ENCODE measurements at regions not wholly inside any gene's neighbourhood (a gene's known extent, or its start where the extent isn't known, plus 50 kb on each side); places are given as distances from the start of the nearest gene placed in this dataset.

- TF ChIP-seq, protein P1, sequence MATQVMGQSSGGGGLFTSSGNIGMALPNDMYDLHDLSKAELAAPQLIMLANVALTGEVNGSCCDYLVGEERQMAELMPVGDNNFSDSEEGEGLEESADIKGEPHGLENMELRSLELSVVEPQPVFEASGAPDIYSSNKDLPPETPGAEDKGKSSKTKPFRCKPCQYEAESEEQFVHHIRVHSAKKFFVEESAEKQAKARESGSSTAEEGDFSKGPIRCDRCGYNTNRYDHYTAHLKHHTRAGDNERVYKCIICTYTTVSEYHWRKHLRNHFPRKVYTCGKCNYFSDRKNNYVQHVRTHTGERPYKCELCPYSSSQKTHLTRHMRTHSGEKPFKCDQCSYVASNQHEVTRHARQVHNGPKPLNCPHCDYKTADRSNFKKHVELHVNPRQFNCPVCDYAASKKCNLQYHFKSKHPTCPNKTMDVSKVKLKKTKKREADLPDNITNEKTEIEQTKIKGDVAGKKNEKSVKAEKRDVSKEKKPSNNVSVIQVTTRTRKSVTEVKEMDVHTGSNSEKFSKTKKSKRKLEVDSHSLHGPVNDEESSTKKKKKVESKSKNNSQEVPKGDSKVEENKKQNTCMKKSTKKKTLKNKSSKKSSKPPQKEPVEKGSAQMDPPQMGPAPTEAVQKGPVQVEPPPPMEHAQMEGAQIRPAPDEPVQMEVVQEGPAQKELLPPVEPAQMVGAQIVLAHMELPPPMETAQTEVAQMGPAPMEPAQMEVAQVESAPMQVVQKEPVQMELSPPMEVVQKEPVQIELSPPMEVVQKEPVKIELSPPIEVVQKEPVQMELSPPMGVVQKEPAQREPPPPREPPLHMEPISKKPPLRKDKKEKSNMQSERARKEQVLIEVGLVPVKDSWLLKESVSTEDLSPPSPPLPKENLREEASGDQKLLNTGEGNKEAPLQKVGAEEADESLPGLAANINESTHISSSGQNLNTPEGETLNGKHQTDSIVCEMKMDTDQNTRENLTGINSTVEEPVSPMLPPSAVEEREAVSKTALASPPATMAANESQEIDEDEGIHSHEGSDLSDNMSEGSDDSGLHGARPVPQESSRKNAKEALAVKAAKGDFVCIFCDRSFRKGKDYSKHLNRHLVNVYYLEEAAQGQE (IDR thresholded peaks at IDR 0.05; ENCODE audit: insufficient read depth in 1 of 2, low read depth in 2 of 2, low read length in 2 of 2): no peak
- TF ChIP-seq POLR2AphosphoS5 (IDR thresholded peaks at IDR 0.05; ENCODE audit: low read depth, low read length): no peak
- TF ChIP-seq TAF1 (IDR thresholded peaks at IDR 0.05; ENCODE audit: borderline replicate concordance, insufficient read depth, low read length): no peak
- TF ChIP-seq FOXP2 (optimal IDR thresholded peaks at IDR 0.05; ENCODE audit: borderline replicate concordance, extremely low read depth, extremely low read length, insufficient read depth): no peak
These were observed 389.6 kb upstream of the JAG1 start for GRCh38 chr20:11063444-11063843.

- TF ChIP-seq, protein P1 (IDR thresholded peaks at IDR 0.05; ENCODE audit: insufficient read depth in 1 of 2, low read depth in 2 of 2, low read length in 2 of 2): no peak
- TF ChIP-seq TAF1 (IDR thresholded peaks at IDR 0.05; ENCODE audit: borderline replicate concordance, insufficient read depth, low read length) (no peak), FOXP2 (optimal IDR thresholded peaks at IDR 0.05; ENCODE audit: borderline replicate concordance, extremely low read depth, extremely low read length, insufficient read depth) (no peak), POLR2AphosphoS5 (IDR thresholded peaks at IDR 0.05; ENCODE audit: low read depth, low read length) (no peak), SIN3A (IDR thresholded peaks at IDR 0.05; ENCODE audit: borderline replicate concordance, insufficient read depth, low read length) (no peak)
These were observed 391.1 kb upstream of the JAG1 start for GRCh38 chr20:11064946-11065345.

DNA sequence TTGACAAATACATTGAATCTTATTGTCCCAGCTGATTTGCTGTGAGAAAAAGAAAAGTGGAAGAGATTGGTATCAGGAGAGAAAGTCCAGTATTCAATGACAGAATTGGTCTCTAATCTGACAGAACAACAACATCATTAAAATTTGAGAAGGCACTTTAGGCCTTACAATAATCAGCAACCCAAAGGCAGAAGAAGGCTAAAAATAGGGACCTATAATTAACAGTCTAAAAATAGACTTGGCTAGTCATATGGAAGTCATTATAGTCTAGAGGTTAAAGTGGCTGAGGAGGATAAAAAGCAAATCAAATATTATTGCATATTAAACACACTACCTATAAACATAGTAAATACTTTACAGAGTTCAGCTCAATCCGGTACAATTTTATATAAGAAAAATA lies 393.6 kb upstream of the JAG1 start:
- TF ChIP-seq POLR2AphosphoS5 (IDR thresholded peaks at IDR 0.05; ENCODE audit: low read depth, low read length) (no peak), SIN3A (IDR thresholded peaks at IDR 0.05; ENCODE audit: borderline replicate concordance, insufficient read depth, low read length) (no peak), TAF1 (IDR thresholded peaks at IDR 0.05; ENCODE audit: borderline replicate concordance, insufficient read depth, low read length) (no peak), FOXP2 (optimal IDR thresholded peaks at IDR 0.05; ENCODE audit: borderline replicate concordance, extremely low read depth, extremely low read length, insufficient read depth) (no peak)
- TF ChIP-seq, protein P1 (IDR thresholded peaks at IDR 0.05; ENCODE audit: insufficient read depth in 1 of 2, low read depth in 2 of 2, low read length in 2 of 2): no peak

- TF ChIP-seq POLR2AphosphoS5 (IDR thresholded peaks at IDR 0.05; ENCODE audit: low read depth, low read length): no peak
- TF ChIP-seq, protein P1 (IDR thresholded peaks at IDR 0.05; ENCODE audit: insufficient read depth in 1 of 2, low read depth in 2 of 2, low read length in 2 of 2): no peak
These were observed 399.2 kb upstream of the JAG1 start for GRCh38 chr20:11072982-11073381.

GRCh38 chr20:11076434-11077105 lies 402.8 kb upstream of the JAG1 start:
- no peak for TF ChIP-seq POLR2AphosphoS5 (IDR thresholded peaks at IDR 0.05; ENCODE audit: low read depth, low read length)
- TF ChIP-seq SIN3A (IDR thresholded peaks at IDR 0.05; ENCODE audit: borderline replicate concordance, insufficient read depth, low read length): no peak
- no peak for TF ChIP-seq FOXP2 (optimal IDR thresholded peaks at IDR 0.05; ENCODE audit: borderline replicate concordance, extremely low read depth, extremely low read length, insufficient read depth)
- TF ChIP-seq, protein P1 (IDR thresholded peaks at IDR 0.05; ENCODE audit: insufficient read depth in 1 of 2, low read depth in 2 of 2, low read length in 2 of 2): no peak
- no peak for TF ChIP-seq TAF1 (IDR thresholded peaks at IDR 0.05; ENCODE audit: borderline replicate concordance, insufficient read depth, low read length)
